HCT116 (cell line): ENCODE measurements at regions not wholly inside any gene's neighbourhood (a gene's known extent, or its start where the extent isn't known, plus 50 kb on each side); places are given as distances from the start of the nearest gene placed in this dataset.

ENCODE experiments used
- EZH2 ChIP-seq: fragments of 200-600 bp; sonication (generic); IDR thresholded peaks from 2 replicates; pipeline ENCODE4 v1.6.1; 2017; ENCODE audit warnings: antibody characterized with exemption, mixed run types
- JUND ChIP-seq: IDR thresholded peaks from 2 replicates; pipeline ENCODE4 v1.6.1; 2012
- POLR2A ChIP-seq: IDR thresholded peaks from 2 replicates; pipeline ENCODE4 v1.7.0; 2011; ENCODE audit warnings: borderline replicate concordance; ENCODE audit not compliant: insufficient read depth, insufficient read length; ENCODE audit errors: extremely low read depth
- SIN3A ChIP-seq: IDR thresholded peaks from 2 replicates; pipeline ENCODE4 v1.6.1; 2012; ENCODE audit warnings: low read depth
- TF ChIP-seq, protein P1 (sequence below), 3 experiments: fragments of 200-600 bp in 1 of 3; sonication (generic) in 1 of 3; IDR thresholded peaks in 2 of 3; conservative IDR thresholded peaks in 1 of 3; 2 replicates each; pipeline ENCODE4 v1.5.1; 2012 to 2017; ENCODE audit warnings: low read depth in 2 of 3, low read length in 2 of 3, antibody characterized with exemption in 1 of 3, borderline replicate concordance in 1 of 3, control low read depth in 1 of 3, mild to moderate bottlenecking in 1 of 3, mixed read lengths in 1 of 3, mixed run types in 1 of 3, moderate library complexity in 1 of 3; ENCODE audit not compliant: insufficient read depth in 1 of 3

DNA sequence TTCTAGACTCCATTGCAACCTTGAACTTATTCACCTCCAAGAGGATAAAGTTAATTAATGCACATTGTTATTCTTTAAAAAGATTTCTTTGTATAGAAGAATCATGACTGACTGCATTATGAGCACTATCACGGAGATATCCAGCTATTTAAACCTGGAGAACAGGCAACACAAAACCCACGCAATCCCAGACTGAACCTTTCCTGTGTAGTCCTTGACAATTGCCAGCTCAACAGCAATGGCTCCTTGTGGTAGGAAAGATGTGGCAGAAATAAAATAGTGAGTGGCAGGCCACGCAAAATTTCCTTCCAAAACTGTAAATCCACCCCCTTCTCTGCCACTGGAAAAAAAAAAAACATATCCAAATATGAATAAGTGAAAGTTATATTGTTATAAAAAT is 573.7 kb downstream of the EPHB1 start:
- TF ChIP-seq, protein P1, sequence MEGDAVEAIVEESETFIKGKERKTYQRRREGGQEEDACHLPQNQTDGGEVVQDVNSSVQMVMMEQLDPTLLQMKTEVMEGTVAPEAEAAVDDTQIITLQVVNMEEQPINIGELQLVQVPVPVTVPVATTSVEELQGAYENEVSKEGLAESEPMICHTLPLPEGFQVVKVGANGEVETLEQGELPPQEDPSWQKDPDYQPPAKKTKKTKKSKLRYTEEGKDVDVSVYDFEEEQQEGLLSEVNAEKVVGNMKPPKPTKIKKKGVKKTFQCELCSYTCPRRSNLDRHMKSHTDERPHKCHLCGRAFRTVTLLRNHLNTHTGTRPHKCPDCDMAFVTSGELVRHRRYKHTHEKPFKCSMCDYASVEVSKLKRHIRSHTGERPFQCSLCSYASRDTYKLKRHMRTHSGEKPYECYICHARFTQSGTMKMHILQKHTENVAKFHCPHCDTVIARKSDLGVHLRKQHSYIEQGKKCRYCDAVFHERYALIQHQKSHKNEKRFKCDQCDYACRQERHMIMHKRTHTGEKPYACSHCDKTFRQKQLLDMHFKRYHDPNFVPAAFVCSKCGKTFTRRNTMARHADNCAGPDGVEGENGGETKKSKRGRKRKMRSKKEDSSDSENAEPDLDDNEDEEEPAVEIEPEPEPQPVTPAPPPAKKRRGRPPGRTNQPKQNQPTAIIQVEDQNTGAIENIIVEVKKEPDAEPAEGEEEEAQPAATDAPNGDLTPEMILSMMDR (IDR thresholded peaks at IDR 0.05 in 2 of 3, conservative IDR thresholded peaks at IDR 0.05 in 1 of 3; ENCODE audit: borderline replicate concordance in 1 of 3, insufficient read depth in 1 of 3, low read depth in 2 of 3, low read length in 2 of 3), result no peak
- TF ChIP-seq EZH2 (no peak), SIN3A (no peak), JUND (no peak), POLR2A (no peak)
